ENCODE measurements at regions not wholly inside any gene's neighbourhood (a gene's known extent, or its start where the extent isn't known, plus 50 kb on each side); places are given as distances from the start of the nearest gene placed in this dataset.

DNA sequence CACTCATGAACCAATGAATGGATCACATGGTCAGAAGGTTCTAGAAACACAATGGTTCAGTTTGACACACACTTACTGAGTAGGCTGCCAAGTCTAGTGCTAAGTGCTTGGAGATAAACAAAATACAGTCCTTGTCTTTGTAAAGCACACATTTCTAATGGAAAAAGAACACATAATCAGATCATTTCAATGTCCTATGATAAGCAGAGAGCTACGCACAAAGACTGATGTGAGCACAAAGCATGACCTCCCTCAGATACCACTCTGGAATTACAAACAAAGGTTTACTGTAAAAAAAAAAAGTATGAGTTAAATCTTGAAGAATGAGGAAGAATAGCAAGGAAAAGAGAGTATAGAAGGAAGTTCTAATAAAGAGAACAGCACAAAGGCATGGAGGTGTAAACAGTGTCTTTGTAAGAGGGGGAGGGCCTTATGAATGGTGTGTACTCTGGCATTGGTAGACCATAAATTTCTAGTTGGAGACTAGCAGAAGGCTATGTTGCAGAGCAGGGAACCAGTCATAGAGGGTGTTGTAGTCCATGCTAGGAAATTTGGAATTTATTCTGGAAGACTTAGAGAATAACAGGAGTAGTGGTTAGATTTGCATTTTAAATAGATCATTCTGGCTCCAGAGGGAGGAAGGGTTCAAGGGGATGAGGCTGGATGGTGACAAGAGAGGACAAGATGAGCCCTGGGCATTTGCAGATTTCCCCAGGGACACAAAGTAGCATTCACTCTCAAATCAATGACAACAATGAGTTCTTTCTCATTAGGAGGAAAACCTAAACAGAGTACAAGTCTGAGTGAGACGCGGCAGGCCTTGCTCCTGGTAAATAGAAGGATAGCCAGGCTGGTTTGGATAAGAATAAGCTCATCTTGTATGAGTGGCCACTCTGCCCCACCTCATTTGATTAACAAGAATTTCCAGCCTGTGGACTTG lies 468.0 kb downstream of the TOX3 start:
- H3K4me3 ChIP-seq (ENCODE audit: low read depth, low read length), result no peak overlapping the region
- no peak for DNase-seq (ENCODE audit: low read depth)
- TF ChIP-seq, protein P1, sequence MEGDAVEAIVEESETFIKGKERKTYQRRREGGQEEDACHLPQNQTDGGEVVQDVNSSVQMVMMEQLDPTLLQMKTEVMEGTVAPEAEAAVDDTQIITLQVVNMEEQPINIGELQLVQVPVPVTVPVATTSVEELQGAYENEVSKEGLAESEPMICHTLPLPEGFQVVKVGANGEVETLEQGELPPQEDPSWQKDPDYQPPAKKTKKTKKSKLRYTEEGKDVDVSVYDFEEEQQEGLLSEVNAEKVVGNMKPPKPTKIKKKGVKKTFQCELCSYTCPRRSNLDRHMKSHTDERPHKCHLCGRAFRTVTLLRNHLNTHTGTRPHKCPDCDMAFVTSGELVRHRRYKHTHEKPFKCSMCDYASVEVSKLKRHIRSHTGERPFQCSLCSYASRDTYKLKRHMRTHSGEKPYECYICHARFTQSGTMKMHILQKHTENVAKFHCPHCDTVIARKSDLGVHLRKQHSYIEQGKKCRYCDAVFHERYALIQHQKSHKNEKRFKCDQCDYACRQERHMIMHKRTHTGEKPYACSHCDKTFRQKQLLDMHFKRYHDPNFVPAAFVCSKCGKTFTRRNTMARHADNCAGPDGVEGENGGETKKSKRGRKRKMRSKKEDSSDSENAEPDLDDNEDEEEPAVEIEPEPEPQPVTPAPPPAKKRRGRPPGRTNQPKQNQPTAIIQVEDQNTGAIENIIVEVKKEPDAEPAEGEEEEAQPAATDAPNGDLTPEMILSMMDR (IDR thresholded peaks at IDR 0.05; ENCODE audit: insufficient read depth, low read depth, low read length), result no peak

DNA sequence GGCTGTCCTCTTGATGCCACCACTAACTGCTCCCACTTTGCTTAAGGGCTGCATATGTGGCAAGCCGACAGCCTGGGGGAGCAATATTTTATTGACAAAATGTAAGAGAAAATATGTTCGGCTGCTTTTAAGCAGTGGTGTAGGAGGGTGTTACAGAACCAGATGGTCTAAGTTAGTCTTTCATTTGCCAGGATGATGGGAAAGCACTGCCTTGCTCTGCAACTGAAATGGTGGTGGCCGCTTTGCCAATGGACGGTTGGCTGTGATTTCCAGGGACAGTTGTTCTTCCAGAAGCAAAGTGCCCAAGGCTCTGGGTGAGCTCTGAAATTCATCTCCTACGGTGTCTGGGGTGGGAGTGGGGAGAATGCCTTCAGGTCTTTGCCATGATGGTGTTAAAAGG lies 469.3 kb downstream of the TOX3 start:
- no peak overlapping the region for H3K4me3 ChIP-seq (ENCODE audit: low read depth, low read length)
- TF ChIP-seq, protein P1 (IDR thresholded peaks at IDR 0.05; ENCODE audit: insufficient read depth, low read depth, low read length), result no peak

DNA sequence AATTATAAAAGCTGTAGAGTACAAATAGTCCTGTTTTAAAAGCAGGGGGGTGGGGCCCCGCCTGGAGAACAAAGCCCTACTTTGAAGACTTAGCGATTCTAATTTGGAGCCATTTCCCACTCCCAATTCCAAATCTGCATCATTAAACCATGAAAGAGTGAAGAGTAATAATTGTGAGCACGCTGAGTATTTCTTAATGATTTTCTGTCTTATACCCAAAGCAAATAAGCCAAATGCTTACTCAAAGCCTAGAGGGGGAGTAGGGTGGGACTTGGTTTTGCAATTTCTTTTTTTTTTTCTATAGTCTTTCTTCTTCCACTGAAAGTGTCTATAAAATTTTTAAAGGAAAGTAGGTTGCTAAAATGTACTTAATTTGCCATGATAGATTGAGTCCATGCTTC lies 470.1 kb downstream of the TOX3 start:
- no peak for DNase-seq (ENCODE audit: low read depth)
- TF ChIP-seq, protein P1 (IDR thresholded peaks at IDR 0.05; ENCODE audit: insufficient read depth, low read depth, low read length), result no peak
- H3K4me3 ChIP-seq (ENCODE audit: low read depth, low read length), result no peak overlapping the region

More for the DNA sequence above, 469.3 kb downstream of the TOX3 start:
- no peak for DNase-seq (ENCODE audit: low read depth)

DNA sequence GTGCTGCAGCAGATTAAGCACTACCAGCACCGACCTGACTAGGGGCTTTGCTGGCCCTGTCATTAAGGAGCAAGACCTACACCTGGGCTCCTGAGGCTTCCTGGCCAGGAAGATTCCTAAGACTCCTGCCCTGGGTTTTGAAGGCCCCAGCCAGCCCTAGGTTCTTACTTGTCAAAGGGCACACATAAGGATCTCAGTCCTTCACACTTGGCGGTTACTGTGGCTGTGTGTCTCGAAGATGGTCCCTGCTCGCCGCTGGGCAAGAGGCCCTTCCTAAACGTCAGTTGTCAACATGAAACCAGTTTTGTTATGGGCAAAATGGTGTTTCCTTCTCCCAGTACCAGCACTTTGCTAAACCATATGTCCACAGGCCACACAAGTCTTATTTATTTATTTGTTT lies 470.6 kb downstream of the TOX3 start:
- no peak for DNase-seq (ENCODE audit: low read depth)
- no peak overlapping the region for H3K4me3 ChIP-seq (ENCODE audit: low read depth, low read length)
- TF ChIP-seq, protein P1 (IDR thresholded peaks at IDR 0.05; ENCODE audit: insufficient read depth, low read depth, low read length), result no peak

DNA sequence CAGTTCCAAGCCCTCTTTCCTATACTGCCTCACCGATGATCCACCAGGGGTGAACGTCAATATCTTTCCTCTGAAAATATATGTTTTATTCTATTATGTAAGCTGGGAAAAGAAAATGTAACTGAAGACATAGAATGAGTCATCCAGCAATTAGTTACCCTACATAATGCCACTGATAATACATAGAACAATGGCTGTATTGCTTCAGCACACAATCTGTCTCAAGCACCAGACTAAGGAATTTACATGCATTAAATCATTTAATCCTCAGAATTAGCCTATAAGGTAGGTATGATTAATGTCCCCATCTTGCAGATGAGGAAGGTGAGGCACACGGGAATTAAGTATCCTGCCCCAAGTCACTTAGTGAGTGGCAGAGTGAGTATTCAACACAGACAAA lies 472.8 kb downstream of the TOX3 start:
- TF ChIP-seq, protein P1 (IDR thresholded peaks at IDR 0.05; ENCODE audit: insufficient read depth, low read depth, low read length), result no peak
- no peak for DNase-seq (ENCODE audit: low read depth)
- H3K4me3 ChIP-seq (ENCODE audit: low read depth, low read length), result no peak overlapping the region

DNA sequence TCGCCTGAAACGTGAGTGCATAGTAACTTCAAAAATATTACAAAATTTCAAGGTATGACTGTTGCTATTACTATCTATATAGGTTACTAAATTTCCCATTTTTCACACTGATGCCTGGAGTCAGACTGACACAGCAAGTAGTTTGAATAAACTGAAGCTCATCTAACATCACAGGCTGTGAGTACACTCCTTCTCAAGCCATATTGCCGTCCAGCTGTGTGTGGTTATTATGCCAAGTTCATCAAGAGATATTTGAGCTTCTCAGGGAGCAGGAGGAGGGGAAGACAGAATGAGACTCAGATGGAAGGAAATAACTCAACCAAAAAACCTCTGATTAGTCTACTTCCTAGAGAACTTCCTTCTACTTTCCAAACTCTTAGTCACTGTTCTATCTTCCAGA lies 473.9 kb downstream of the TOX3 start:
- DNase-seq (ENCODE audit: low read depth), result no peak
- H3K4me3 ChIP-seq (ENCODE audit: low read depth, low read length), result no peak overlapping the region
- TF ChIP-seq, protein P1 (IDR thresholded peaks at IDR 0.05; ENCODE audit: insufficient read depth, low read depth, low read length), result no peak
